GM19397 (cell line): ENCODE measurements at regions not wholly inside any gene's neighbourhood (a gene's known extent, or its start where the extent isn't known, plus 50 kb on each side); places are given as distances from the start of the nearest gene placed in this dataset.
"Not testable (repeated sequence)": the region's sequence is repeated elsewhere in the genome, so short reads cannot be mapped to it uniquely, and the experiment has no call there.

Source experiments
- ATAC-seq: cut with Tn5 transposase; IDR thresholded peaks from one replicate; pipeline ENCODE4 v1.9.1; 2021; ENCODE audit warnings: mild to moderate bottlenecking, moderate library complexity; ENCODE audit not compliant: unreplicated experiment

DNA sequence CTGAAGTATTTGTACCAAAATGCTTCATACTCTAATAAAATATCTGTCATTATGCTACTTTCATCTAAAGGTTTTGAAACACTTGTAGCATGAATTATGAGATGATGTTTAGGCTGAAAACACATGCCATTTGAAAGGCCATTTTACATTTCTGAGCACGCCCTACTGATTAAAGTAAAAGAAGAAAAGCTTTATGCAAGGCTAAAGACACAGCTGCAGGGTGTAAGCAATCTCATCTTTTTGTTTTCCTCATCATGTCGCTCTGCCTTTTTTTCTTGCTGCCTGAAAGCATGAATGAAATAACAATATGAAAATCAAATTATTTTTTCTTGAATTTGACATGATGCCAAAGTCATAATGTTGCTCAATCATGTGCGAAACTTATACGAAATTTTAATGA, 148.6 kb upstream of the ARG1 start:
- no peak for ATAC-seq

- ATAC-seq: no peak
Measured at GRCh38 chr6:131427434-131428058, 145.5 kb upstream of the ARG1 start.

DNA sequence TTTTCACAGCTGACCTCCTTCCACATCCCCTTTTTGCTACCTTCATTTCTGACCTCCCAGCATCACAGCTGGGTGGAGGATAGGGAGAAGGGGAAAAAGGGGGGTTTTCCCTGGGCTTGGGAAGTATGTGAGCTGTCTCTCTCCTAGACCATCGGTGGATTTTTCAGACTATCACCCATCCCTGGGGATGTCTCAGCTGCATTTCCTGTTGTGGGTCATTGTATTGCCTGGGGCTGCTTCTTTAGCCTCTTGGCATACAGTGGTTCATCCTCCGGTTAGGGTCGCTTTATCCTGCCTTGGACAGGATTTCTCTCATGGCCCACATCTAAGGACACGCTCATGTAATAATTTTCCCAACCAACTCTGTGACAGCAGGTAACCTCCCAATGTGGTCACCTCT, 142.5 kb upstream of the ARG1 start:
- ATAC-seq: no peak

DNA sequence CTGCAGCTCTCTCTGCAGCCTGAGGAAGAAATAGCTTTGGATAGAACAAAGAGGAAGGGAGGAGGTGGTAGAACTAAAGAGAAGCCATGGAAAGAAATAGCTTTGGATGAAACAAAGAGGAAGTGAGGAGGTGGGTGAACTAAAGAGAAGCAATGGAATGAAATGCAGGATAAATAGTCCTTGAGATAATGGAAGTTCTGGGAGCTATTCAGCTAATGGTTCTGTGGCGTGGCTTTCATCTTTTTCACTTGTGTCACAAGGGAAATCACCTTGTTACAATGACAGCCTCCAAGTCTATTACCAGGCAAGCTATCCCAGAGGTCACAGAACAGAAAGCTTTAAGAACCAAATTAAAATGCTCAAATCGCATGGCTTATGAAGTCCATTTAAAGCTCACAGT, 141.3 kb upstream of the ARG1 start:
- no peak for ATAC-seq

DNA sequence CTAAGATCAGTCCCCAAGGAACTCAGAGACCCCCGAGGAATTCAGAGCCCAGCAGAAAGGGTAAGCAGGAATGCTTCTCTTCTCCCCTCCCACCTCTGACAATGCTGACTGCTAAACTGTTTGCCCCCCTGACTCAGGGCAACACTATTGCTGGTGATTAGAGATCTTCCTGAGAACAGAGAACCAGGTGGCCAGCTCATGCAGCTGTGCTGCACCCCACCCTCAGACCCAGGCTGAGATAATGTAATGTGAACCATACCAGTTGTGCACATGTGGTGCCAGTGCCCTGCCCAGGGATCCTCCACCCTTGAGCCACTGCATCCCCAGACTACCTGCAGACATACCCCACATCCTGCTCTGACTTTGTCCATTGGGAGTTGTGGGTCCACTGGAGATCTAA, 139.1 kb upstream of the ARG1 start:
- no peak for ATAC-seq

- no peak for ATAC-seq
Measured at GRCh38 chr6:131436358-131436757, 136.7 kb upstream of the ARG1 start.

DNA sequence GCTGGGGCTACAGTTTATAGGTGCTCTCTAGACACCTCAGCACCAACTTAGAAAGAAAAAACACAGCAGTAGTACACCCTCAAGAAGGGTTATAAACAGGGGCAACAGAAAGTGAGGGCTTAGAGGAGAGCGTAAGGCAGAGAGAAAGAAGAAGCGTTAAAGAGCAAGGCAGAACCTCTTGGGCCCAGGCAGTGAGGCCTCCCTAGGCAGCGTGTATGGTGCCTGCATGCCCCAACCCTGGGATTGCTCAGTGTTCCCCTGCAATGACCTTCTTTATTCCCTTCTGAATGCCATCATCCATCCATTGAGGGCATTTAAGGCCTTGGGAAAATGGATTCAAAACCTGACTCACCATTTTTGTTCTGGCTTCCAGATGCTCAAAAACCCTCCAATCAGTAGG, 130.0 kb upstream of the ARG1 start:
- ATAC-seq: no peak

DNA sequence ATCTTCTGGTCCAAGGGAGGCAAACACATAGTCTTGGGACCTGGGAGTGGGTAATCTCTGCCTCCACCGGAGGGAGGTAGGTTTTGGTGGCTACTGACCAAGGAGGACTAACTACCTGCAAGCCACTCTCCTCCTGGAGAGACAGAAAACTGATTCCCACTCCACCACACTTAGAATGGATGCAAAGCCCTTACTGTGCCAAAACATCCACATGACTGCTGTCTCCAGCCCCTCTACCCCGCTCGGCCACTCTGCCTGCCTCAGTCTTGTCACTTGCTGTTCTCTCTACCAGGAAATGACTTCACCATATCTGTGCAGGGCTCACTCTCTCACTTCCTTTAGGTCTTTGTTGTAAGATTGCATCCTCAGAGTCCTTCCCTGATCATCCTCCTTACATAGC, 129.5 kb upstream of the ARG1 start:
- no peak for ATAC-seq

DNA sequence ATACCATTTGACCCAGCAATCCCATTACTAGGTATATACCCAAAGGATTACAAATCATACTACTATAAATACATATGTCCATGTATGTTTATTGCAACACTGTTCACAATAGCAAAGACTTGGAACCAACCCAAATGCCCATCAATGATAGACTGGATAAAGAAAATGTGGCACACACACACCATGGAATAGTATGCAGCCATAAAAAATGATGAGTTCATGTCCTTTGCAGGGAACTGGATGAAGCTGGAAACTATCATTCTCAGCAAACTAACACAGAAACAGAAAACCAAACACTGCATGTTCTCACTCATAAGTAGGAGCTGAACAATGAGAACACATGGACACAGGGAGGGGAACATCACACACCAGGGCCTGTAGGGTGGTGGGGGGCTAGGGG, 127.7 kb upstream of the ARG1 start:
- ATAC-seq: not testable (repeated sequence)

DNA sequence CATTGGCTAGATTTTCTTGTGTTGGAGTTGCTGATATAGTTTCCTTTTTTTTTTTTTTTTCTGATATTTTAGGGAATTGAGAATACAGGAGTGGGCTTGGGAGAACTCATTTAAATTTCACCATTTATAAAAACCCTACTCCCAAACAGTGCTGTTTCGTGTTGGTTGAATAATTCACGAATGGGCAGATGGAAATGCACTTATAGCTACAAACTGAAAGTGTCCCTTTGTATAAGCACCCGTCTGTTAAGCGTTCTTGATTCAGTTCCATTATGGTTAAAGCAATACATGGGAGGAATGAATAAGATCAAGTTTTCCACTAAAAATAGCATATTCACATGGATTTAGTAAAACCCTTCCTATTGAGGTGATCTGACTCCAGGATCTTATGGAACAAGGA, 122.2 kb upstream of the ARG1 start:
- ATAC-seq: no peak

- no peak for ATAC-seq
Measured at GRCh38 chr6:131451321-131452144, 121.5 kb upstream of the ARG1 start.

GRCh38 chr6:131453803-131454202, 119.2 kb upstream of the ARG1 start:
- no peak for ATAC-seq

DNA sequence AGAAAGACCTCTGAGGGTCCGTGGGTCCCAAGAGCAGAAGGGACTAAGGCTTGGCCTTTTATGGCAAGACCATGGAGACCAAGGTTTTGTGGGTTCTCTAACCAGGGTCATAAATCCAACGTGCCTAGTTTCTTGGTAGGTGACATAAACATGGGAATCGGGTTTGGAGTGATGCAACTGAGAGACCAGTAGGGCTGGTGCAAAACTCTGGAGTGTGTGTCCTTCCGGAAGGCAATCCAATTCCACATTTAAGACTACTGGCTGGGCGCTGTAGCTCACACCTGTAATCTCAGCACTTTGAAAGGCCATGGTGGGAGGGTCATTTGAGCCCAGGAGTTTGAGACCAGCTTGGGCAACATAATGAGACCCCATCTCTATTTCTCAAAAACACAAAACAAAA, 116.5 kb upstream of the ARG1 start:
- no peak for ATAC-seq

- no peak for ATAC-seq
Measured at GRCh38 chr6:131459005-131459404, 114.0 kb upstream of the ARG1 start.

GRCh38 chr6:131460614-131461000, 112.4 kb upstream of the ARG1 start:
- ATAC-seq: no peak

DNA sequence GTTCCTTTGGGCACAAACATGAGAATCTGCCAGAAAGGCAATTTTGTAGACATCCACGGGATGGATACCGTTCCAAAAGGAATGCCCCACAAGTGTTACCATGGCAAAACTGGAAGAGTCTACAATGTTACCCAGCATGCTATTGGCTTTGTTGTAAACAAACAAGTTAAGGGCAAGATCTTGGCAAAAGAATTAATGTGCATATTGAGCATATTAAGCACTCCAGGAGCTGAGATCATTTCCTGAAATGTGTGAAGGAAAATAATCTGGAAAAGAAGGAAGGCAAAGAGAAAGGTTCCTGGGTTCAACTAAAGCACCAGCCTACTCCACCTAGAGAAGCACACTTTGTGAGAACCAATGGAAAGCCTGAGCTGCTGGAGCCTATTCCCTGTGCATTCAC, 103.9 kb upstream of the ARG1 start:
- ATAC-seq: no peak

DNA sequence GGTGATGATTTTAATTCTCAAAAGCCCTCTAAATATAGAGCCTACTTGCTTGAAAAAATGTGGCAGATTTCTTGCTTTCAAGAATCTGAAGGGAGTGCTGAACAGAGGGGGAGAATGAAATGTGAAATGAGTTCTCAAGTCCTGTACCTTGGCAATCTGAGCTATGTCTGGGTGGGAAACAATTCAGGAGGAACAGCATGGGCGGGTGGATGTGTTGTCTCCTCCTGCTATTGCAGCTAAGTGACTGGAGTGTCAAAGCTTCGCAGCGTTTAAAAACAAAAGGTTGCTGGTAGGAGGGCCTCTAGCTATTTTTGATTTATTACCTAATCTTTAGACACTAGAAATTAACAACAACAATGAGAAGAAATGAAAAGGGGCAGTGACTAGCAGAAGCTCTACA, 102.5 kb upstream of the ARG1 start:
- no peak for ATAC-seq

DNA sequence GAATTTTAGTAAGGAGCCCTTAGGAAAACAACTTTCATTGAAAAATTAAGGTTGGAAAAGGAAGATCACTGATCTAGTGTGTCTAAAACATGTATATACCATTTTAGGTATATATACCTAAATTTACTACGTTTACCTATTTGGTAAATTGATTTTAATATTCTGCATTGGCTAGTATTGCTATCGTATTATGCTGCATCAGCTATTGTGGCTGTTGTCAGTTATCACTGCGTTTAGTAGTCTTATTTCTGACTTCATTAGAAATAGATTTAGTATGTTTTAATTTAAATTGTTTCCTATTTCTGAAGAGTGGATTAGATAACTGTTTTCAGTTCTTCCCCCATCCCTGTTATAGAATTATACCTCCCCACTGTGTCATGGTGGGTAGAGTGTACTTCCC, 101.7 kb upstream of the ARG1 start:
- no peak for ATAC-seq

DNA sequence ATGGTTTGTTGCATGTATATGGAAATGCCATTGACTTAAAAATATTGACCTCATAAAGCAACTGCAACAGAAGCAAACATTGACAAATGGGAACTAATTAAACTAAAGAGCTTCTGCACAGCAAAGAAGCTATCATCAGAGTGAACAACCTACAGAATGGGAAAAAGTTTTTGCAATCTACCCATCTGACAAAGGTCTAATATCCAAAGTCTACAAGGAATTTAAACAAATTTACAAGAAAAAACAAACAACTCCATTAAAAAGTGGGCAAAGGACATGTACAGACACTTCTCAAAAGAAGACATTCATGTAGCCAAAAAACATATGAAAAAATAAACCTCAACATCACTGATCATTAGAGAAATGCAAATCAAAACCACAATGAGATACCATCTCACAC, 99.7 kb upstream of the ARG1 start:
- not testable (repeated sequence) for ATAC-seq

DNA sequence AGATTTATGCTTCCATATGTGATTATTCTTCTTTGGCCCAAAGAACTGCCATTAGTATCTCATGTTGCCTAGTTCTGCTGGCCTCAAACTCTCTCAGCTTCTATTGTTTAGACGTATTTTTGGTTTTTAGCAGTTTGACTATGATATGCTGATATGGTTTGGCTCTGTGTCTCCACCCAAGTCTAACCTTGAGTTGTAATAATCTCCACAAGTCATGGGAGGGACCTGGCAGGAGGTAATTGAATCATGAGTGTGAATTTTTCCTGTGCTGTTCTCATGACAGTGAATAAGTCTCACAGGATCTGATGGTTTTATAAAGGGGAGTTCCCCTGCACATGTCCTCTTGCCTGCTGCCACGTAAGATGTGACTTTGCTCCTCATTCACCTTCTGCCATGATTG, 96.7 kb upstream of the ARG1 start:
- ATAC-seq: no peak

GRCh38 chr6:131478740-131479211, 94.2 kb upstream of the ARG1 start:
- ATAC-seq: not testable (repeated sequence)

DNA sequence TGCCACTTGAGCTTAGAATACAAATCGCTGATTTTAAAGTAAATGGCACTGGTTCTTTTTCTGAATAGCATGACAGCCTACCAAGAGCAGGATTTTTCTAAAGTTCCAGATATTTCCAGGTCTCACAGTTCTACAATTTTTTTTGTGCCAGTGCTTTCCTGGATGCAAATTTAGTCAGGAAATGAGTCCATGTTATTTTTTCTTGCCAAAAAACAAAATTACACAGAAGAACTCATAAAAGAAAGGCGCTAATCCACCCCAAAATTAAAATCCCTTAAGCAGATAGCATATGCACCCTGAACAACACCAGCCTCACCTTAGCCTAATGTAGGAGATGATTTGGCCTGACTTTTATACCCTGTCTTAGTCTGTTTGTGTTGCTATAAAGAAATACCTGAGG, 86.4 kb upstream of the ARG1 start:
- ATAC-seq: no peak

GRCh38 chr6:131488780-131489179, 84.2 kb upstream of the ARG1 start:
- ATAC-seq: no peak
